GM18873 (cell line): ENCODE measurements at regions not wholly inside any gene's neighbourhood (a gene's known extent, or its start where the extent isn't known, plus 50 kb on each side); places are given as distances from the start of the nearest gene placed in this dataset.
A peak's percentile ranks its signal among the peaks of the same experiment; 100 is the strongest.
"Not testable (repeated sequence)": the region's sequence is repeated elsewhere in the genome, so short reads cannot be mapped to it uniquely, and the experiment has no call there.

Source experiments
- ATAC-seq: cut with Tn5 transposase; IDR thresholded peaks from one replicate; pipeline ENCODE4 v1.9.1; 2021; ENCODE audit warnings: mild to moderate bottlenecking, moderate library complexity, moderate number of reproducible peaks; ENCODE audit not compliant: unreplicated experiment, low FRiP score

DNA sequence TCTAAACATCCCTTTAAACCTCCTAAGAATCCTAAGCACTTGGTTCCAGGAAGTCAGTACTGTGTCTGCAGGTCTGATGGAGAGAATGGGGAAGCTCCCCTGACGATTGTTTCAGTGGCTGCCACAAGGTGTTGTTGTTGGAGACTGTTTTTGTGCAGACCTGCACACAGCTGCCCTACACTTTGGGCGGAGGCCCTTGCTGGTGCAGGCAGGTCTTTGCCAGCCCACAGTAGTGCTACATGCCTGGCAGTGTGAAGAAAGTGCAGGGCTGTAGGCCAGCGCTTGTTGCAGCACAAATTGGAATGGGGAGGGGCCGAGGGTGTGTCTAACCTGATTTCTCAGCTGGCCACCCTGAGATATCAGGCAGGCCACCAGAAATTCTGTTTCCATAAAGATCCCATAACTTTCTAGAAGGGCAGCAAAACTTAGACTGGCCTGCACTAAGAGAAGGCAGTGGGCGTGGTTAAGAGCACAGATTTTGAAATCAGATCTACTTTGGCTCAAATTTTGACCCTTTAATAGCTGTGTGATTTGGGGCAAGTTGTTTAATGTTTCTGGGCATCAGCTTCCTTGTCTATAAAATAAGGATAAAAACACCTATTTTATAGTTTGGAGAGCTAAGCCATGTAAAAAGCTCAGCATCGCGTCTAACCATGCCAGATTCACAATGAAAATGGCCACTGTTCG lies 83.7 kb upstream of the SLC1A4 start:
- no peak for ATAC-seq

DNA sequence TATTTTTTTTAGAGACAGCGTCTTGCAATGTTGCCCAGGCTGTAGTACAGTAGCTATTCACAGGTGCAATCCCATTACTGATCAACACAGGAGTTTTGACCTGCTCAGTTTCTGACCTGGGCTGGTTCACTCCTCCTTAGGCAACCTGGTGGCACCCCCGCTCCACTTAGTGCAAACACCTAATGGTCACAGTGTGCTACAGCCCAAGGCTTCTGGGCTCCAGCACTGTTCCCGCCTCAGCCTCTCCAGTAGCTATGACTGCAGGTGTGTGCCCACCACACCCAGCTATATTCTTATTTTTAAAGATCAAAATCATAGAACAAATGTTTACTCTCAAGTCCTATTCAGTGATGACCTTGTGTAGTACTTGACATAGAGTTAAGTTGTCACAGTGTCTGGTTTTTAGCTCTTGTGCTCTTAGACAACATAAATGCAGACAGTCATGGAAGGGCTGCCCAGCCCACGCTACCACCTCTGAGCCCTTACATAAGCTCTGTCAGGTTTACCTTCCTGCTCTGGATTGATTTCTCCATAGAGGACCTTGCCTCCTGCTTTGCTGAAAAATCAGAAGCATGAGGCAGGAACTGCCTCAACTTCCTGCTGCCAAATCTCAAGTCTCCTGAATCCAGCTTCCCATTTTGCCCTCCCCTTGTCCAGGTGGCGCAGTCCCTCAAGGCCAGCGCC lies 82.2 kb upstream of the SLC1A4 start:
- no peak for ATAC-seq

DNA sequence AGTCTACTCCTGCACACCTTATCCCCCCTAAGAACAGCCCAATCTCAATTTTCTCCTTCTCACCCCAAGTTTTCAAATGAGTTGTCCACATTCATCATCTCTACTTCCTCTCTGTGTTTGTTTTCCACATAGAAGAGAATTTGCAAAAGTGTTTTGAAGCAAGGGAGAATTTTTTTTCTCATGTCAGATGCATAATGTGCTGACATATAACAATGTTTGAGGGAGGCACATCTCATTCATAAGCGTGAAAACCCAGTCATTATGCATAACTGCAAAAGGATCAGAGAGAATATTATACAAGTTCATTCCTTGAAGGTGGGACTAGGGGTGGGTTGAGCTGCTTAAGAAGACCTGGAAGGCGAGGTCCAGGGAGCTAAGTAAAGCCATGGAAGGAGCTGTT lies 80.8 kb upstream of the SLC1A4 start:
- no peak for ATAC-seq

DNA sequence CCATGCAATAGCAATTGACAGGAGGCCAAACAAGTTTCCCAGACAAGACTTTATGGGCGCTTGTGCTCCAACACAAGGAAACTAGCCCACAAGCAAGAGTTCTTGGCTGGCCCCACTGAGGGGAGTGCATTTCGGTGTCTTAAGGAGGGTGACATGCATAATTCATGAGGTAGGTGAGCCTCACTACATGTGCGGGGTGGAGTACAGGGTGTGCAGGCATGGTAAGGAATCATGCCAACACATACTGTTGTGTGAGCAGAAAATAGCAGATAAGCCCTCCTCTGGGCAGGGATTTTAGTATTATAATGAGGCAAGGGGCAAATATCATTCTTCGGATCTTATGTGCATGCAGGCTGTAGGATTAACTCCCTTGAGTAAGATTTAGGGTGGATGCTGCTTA lies 78.7 kb upstream of the SLC1A4 start:
- ATAC-seq: no peak

DNA sequence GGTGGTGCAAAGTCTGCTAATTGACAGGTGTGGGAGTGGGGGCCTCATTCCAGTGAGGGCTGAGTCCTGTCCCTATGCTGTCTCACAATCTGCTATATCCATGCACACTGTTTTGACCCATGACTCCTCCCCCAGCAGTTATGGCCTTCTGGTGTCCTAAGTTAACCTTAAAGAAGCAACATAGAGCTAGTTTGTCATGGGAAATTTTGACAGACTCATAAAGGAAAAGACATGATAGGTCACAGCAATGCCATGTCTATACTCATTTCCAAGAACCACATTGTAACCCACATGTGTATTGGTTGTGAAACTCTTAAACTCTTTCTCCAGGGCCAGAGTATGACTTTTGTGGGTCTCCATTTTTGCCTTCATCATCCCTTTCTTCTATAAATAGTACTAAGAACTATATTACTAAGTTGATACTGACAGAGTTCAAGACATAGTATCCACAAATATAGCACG lies 78.2 kb upstream of the SLC1A4 start:
- no peak for ATAC-seq

DNA sequence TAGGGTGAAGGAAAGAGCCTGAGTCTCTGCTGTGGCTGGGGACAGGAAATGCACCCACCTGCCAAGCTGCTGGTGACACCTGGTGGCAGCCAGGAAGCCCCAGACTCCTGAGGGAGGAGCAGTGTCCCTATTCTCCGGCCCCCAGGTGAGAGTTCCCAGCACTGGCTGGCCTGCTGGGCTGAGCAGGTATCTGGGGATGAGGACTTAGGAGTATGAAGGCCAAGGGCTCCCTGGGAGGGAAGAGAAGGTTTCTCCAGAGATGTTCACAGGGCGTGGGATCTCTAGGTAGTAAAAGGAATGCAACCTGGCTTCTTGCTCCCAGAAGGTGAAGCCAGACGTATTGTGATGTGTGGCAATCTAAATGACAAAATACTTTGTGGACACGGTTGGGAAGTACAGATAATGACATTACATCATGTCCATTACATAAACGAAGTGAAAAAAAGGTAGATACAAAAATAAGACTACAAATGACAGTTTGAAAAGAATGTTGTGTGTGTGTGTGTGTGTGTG lies 75.8 kb upstream of the SLC1A4 start:
- ATAC-seq: no peak

DNA sequence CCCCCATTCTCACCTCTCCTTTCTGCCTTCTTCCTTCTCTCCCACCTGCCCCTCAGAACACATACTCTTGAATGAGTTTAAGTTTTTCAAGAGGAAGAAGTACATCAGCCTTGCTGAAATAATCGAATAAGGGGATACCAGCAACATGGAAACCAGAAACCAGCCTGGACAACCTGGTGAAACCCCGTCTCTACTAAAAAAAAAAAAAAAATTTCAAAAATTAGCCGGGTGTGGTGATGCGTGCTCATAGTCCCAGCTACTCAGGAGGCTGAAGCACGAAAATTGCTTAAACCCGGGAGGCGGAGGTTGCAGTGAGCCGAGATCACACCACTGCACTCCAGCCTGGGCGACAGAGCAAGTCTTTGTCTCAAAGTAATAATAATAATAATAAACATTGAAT lies 75.0 kb upstream of the SLC1A4 start:
- no peak for ATAC-seq

DNA sequence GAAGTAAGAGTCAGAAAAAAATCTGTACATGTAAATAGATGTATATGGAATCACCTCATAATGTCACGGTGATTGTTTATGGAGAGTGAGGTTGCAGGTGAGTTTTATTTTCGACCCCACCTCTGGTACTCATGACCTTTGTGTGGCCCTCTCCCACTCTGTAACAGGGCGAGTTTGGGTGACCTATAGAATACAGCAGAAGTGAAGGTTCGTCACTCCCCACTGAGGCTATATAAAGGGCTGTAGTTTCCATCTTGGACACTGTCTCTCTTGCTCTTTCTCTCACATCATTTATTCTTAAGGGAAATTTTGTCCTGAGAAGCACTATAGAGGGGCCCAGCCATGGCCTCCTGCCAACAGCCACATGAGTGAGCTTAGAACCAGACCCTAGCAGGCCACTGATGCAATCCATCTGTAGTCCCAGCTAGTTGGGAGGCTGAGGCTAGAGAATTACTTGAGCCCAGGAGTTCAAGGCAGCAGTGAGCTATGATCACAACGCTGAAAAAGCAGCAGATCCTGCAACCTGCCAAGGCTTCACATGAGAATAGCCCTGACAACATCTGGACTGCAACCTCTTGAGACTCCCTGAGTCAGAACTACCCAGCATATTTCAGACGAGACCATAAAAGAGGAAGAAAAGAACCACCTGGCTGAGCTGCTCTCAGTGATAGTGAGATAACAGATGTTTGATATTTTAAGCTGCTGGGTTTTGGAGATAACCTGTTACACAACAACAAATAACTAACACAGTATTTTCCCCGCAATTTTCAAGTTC lies 74.3 kb upstream of the SLC1A4 start:
- peak; percentile 59 for ATAC-seq

DNA sequence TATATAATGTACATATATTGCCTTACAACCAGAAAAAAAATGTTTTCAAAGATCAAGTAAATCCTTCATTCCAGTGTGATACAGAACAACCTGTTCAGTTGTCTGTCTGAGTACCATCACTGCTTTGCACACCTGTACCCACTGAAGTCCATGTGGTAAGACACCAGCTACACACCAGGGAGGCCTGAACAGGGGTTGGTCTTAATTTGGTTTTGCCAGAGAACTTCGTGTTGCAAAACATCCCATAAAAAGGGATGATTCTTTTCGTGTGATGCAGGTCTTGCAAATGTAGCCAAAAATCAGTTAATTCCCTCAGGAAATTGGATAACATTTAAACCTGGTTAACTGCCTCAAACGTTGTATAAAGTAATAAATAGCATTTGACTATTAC lies 73.7 kb upstream of the SLC1A4 start:
- peak; percentile 8 for ATAC-seq

DNA sequence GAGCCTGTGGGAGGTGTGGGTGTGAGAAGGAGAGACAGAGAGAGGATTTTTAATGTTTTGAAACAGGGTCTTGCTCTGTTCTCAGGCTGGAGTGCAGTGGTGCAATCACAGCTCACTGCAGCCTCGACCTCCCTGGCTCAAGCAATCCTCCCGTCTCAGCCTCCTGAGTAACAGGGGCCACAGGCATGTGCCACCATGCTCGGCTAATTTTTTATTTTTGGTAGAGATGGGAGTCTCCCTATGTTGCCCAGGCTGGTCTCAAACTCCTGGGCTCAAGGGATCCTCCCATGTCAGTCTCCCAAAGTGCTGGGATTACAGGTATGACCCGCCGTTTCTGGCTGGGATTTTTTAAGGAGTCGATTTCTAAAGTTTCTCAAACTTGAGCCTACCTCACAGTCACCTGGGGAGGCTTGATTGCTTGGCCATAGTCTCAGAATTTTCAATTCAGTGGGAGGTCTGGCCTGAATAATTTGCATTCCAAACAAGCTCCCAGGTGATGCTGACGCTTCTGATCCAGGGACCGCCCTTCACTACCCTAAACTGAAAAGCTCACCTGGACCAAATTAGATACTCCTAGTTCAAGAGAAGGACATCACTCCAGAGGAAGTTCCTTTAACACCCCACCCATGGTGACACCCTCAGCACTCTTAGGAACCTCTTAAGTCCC lies 70.8 kb upstream of the SLC1A4 start:
- ATAC-seq: no peak

DNA sequence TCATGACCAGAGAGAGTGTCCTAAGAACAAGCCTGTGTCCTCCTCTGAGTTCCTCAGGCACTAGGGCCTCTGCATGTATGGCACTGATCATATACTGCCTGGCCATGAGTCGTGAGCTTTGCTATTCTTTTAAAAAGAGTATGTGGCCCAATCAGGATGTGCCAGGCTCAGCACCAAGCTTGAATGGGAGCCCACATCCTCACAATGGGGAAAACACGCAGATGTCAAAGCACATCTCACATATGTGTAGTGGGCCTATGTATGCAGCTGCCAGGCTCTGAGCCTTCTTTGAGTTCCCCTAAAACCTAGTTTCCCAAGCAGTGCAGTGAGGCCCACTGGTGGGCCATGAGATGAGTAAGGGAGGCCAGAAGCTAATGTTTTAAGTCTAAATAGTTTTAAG lies 69.9 kb upstream of the SLC1A4 start:
- ATAC-seq: no peak

DNA sequence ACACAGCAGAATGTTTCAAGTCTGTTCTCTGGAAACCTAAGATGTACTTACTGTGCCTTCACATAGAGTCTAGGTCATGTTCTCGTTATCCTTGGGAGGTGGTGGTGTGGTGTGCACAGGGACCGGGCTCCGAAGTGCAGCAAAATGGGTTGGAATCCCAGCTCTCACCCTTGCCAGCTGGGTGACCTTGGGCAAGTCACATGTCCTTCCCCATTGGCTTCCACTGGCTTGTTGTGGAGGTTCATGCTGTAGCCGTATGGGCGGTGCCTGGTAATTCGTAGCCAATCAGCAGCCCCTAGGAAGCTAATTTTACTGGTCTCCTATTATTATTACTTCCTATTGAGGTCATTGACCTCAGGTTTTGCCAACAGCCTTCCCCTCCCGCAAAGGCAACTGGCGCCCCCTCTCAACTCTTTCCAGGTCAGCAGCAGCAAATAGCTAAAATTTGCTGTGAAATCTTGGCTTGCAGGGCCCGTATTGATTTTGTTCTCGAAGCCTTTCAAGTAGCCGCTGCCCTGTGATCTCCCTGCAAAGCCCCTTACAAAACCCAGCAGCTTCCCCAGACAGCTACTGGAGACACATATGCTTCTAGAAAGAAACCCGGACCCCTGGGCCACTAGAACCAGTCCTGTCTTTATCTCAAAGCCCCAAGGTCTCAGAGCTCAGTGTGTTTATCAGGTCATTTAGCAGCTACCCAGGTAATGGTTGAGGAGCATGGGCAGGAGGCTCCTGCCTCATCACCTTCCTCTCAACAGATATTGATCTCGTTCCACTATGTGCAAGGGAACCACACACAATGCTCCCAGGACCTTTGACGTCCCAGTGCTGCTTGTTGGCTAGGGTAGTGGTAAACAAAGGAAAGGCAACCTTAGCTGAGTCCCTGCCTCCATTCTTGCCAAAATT lies 66.5 kb upstream of the SLC1A4 start:
- ATAC-seq: no peak

DNA sequence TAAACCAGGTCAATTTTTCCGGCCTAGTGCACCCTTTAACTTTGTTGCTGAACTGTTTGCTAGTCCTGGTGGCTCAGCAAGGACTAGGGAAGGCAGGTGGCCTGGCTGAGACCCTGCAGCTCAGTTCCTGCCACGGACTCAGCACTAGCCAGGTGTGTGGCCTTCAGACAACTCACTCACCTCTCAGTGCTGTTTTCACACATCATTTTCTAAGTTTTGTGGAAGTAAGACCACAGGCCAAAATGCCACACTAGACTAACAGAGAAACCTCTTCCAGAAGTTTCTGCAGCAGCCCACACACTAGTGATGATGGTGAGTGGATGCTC lies 65.9 kb upstream of the SLC1A4 start:
- ATAC-seq: no peak

DNA sequence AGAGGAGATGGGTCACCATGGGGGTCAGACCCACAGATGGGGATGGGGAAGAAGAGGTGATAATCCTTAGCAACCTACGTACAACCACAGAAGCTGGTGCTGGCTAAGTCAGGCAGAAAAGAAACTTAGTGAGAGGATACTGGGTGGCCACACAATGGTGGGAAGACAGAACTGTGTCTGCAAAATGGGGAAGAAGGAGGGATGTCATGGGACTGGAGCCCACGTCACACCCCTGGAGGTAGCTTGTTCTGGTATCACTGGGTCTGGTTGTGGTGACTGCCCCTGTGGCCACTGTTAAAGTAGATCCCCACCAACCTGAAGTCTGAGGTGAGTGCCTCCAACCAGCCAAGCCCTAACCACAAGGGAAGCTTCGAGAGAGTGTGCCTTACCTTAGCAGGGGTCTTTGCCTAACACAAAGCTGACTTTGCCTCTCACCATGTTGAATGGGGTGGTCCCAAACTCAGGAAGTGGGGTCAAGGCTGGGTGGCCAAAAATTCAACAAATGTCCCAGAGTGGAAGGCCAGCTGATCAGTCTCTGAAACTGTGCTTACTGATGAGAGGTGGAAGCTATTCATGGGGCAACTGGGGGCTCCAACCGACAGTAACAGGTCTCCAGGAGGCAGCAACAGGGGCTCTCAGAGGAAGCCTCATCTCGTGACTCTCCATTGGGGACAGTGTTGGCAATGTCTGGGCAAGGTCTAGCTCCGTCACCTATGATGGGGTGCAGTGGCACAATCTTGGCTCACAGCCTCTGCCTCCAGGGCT lies 64.8 kb upstream of the SLC1A4 start:
- no peak for ATAC-seq

DNA sequence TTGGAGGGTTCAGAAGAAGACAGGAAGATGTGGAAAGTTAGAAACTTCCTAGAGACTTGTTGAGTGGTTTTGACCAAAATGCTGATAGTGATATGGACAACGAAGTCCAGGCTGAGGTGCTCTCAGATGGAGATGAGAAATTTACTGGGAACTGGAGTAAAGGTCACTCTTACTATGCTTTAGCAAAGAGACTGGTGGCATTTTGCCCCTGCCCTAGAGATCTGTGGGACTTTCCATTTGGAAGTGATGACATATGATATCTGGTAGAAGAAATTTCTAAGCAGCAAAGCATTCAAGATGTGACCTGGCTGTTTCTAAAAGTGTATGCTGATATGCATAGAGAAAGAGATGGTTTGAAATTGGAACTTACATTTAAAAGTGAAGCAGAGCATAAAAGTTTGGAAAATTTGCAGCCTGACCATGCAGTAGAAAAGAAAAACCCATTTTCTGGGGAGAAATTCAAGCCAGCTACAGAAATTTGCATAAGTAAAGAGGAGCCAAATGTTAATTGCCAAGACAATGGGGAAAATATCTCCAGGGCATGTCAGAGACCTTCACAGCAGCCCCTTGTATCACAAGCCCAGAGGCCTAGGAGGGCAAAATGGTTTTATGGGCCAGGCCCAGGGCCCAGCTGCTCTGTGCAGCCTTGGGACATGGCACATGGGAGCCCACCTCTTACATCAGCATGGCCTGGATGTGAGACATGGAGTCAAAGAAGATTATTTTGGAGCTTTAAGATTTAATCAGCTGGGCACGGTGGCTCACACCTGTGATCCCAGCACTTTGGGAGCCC lies 63.1 kb upstream of the SLC1A4 start:
- not testable (repeated sequence) for ATAC-seq

DNA sequence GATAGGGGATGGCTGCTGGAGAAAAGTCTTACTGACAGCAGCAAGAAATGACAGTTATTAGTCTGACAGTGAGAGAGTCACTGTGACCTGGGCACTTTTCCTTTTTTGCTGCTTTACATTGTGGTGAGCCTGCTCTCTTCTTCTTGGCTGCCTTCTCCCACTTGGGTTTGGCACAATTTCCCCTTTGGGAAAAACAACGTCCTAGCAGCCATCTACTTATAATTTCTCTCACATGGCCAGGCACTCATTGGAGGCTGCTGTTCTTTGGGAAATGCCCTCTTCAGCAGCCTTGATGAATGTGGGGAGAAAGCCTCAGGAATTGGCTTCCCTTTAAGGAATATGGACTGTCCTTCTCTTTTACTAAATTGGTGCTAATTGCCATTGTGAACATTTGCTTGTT lies 60.4 kb upstream of the SLC1A4 start:
- ATAC-seq: no peak

DNA sequence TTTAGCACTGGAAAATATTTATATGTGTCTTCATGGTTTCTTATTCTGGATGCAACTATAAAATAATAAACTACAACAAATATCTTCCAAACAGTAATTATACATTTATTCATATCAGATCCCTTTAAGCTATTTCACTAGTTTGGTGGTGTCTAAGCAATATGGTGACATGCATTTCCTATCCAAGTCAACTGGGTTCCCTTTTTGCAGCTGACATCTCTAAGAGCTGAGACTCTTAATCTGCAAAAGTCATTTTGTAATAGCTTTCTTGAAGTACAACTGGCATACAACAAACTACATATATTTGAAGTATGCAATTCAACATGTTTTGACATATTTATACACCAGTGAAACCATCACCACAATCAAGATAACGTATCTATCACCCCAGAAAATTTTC lies 59.9 kb upstream of the SLC1A4 start:
- ATAC-seq: no peak

DNA sequence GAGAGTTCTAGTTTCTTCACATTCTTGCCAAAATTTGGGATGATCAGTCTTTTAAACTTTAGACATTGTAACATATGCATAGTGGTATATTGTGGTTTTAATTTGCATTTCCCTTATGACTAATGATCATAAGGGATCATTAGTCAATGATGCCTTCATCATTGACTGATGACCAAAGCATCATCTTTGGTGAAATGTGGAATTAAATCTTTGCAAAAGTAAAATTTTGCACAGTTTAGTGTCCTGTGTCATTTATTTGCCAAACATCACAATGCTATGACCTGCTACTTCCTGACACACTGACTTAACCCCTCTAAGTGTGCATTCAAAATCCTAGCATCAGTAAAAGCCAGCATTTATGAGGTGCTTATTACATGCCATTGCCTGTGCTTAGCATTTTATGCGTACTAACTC lies 58.9 kb upstream of the SLC1A4 start:
- ATAC-seq: no peak
